ENCODE measurements at regions not wholly inside any gene's neighbourhood (a gene's known extent, or its start where the extent isn't known, plus 50 kb on each side); places are given as distances from the start of the nearest gene placed in this dataset.

DNA sequence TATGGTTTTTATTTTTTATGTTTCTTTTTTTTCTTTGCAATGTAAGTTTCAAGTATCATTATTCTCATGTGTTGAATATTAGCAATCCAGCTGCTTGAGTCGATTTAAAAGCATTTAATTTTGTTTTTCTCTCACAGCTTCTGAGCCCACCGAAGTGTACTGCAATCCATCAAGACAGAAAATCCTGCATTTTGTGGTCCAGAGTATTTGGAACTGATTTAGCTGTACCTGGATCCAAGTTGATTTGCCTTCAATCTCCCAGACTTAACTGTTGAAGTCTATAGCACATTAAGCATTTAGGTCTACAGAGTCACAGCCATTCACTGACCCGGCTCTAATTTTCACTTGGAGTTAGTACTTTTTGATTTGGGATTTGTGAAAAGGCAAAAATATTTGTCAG, 622.9 kb upstream of the ADAMTS5 start:
- H3K27me3 ChIP-seq (ENCODE audit: insufficient read depth, low read length, poor library complexity) = no peaks in the 10 kb centered on the region
- H3K4me3 ChIP-seq (ENCODE audit: low read depth in 1 of 2, low read length in 2 of 2) = no peak overlapping the region
- H3K4me2 ChIP-seq (ENCODE audit: insufficient read depth, low read length) = no peak overlapping the region
- no peaks in the 10 kb centered on the region for H3K9me3 ChIP-seq (ENCODE audit: insufficient read depth, low read length, severe bottlenecking)
- no peak overlapping the region for H3K9ac ChIP-seq (ENCODE audit: low read depth, low read length)
- TF ChIP-seq, protein P1, sequence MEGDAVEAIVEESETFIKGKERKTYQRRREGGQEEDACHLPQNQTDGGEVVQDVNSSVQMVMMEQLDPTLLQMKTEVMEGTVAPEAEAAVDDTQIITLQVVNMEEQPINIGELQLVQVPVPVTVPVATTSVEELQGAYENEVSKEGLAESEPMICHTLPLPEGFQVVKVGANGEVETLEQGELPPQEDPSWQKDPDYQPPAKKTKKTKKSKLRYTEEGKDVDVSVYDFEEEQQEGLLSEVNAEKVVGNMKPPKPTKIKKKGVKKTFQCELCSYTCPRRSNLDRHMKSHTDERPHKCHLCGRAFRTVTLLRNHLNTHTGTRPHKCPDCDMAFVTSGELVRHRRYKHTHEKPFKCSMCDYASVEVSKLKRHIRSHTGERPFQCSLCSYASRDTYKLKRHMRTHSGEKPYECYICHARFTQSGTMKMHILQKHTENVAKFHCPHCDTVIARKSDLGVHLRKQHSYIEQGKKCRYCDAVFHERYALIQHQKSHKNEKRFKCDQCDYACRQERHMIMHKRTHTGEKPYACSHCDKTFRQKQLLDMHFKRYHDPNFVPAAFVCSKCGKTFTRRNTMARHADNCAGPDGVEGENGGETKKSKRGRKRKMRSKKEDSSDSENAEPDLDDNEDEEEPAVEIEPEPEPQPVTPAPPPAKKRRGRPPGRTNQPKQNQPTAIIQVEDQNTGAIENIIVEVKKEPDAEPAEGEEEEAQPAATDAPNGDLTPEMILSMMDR (IDR thresholded peaks at IDR 0.05; ENCODE audit: borderline replicate concordance, extremely low read depth, low read length, poor library complexity, severe bottlenecking) = no peak
- no peak for TF ChIP-seq EZH2 (IDR thresholded peaks at IDR 0.05; ENCODE audit: borderline replicate concordance, low read depth, low read length, severe bottlenecking)
- H3K36me3 ChIP-seq (ENCODE audit: insufficient read depth, low read length) = no peaks in the 10 kb centered on the region
- H3K27ac ChIP-seq (ENCODE audit: low read length) = no peak overlapping the region
- H2AFZ ChIP-seq (ENCODE audit: low read depth, low read length) = no peak overlapping the region
- H4K20me1 ChIP-seq (ENCODE audit: insufficient read depth, low read length) = no peaks in the 10 kb centered on the region
- no peaks in the 10 kb centered on the region for H3K79me2 ChIP-seq (ENCODE audit: insufficient read depth, low read length)
- no peak for DNase-seq
- ATAC-seq (ENCODE audit: insufficient read depth, low read depth) = no peak
- no peaks in the 10 kb centered on the region for H3K4me1 ChIP-seq (ENCODE audit: insufficient read depth, low read length)

DNA sequence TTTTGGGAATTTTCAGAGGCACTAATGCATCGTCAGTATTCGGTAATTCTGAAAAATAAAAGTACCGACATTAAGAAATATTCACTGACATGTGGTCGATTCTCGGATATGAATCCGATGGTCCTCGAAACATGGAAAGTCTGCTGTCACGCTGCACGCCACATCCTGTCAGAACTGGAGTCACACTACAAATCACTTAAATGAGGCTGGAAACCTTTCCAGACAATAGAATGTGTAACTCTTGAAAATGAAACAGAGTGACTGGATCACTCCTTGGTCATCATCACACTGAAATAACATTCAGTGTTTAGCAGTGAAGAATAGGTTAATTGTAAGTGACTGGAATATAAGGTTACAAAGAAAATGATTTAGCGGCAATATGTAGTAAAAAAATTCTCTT, 620.1 kb upstream of the ADAMTS5 start:
- no peak overlapping the region for H3K4me3 ChIP-seq (ENCODE audit: low read depth in 1 of 2, low read length in 2 of 2)
- no peak for TF ChIP-seq EZH2 (IDR thresholded peaks at IDR 0.05; ENCODE audit: borderline replicate concordance, low read depth, low read length, severe bottlenecking)
- TF ChIP-seq, protein P1 (IDR thresholded peaks at IDR 0.05; ENCODE audit: borderline replicate concordance, extremely low read depth, low read length, poor library complexity, severe bottlenecking) = no peak
- H3K9me3 ChIP-seq (ENCODE audit: insufficient read depth, low read length, severe bottlenecking) = no peaks in the 10 kb centered on the region
- H4K20me1 ChIP-seq (ENCODE audit: insufficient read depth, low read length) = no peaks in the 10 kb centered on the region
- ATAC-seq (ENCODE audit: insufficient read depth, low read depth) (no peak), DNase-seq (no peak)
- H3K27me3 ChIP-seq (ENCODE audit: insufficient read depth, low read length, poor library complexity) = no peaks in the 10 kb centered on the region
- H3K36me3 ChIP-seq (ENCODE audit: insufficient read depth, low read length) = no peaks in the 10 kb centered on the region
- no peaks in the 10 kb centered on the region for H3K79me2 ChIP-seq (ENCODE audit: insufficient read depth, low read length)
- H3K9ac ChIP-seq (ENCODE audit: low read depth, low read length) = no peak overlapping the region
- no peak overlapping the region for H3K27ac ChIP-seq (ENCODE audit: low read length)
- no peaks in the 10 kb centered on the region for H3K4me1 ChIP-seq (ENCODE audit: insufficient read depth, low read length)
- no peak overlapping the region for H3K4me2 ChIP-seq (ENCODE audit: insufficient read depth, low read length)
- no peak overlapping the region for H2AFZ ChIP-seq (ENCODE audit: low read depth, low read length)

DNA sequence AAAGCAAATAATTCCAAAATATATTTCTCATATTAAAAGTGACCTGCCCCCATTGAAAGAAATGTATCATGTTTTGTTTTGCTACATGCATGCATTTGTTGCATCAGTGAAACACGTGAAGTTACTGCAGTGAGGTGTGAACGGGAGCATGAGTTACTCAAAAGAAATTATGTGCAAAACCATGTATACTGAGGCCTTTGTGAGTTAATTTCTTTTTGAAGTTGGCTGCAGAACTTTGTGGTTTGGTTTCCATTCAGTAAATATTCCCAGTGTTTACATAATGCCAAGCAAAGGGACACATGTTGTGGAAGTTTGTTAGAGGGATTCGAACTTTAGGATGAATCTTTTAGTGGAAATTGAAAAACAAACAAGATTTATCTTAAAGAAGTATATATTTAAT, 619.4 kb upstream of the ADAMTS5 start:
- ATAC-seq (ENCODE audit: insufficient read depth, low read depth) (no peak), DNase-seq (no peak)
- H3K27me3 ChIP-seq (ENCODE audit: insufficient read depth, low read length, poor library complexity) = no peaks in the 10 kb centered on the region
- H3K27ac ChIP-seq (ENCODE audit: low read length) = no peak overlapping the region
- no peak overlapping the region for H3K4me2 ChIP-seq (ENCODE audit: insufficient read depth, low read length)
- no peak overlapping the region for H3K9ac ChIP-seq (ENCODE audit: low read depth, low read length)
- H3K79me2 ChIP-seq (ENCODE audit: insufficient read depth, low read length) = no peaks in the 10 kb centered on the region
- H2AFZ ChIP-seq (ENCODE audit: low read depth, low read length) = no peak overlapping the region
- no peak overlapping the region for H3K4me3 ChIP-seq (ENCODE audit: low read depth in 1 of 2, low read length in 2 of 2)
- H3K4me1 ChIP-seq (ENCODE audit: insufficient read depth, low read length) = no peaks in the 10 kb centered on the region
- H4K20me1 ChIP-seq (ENCODE audit: insufficient read depth, low read length) = no peaks in the 10 kb centered on the region
- no peak for TF ChIP-seq EZH2 (IDR thresholded peaks at IDR 0.05; ENCODE audit: borderline replicate concordance, low read depth, low read length, severe bottlenecking)
- TF ChIP-seq, protein P1 (IDR thresholded peaks at IDR 0.05; ENCODE audit: borderline replicate concordance, extremely low read depth, low read length, poor library complexity, severe bottlenecking) = no peak
- no peaks in the 10 kb centered on the region for H3K9me3 ChIP-seq (ENCODE audit: insufficient read depth, low read length, severe bottlenecking)
- no peaks in the 10 kb centered on the region for H3K36me3 ChIP-seq (ENCODE audit: insufficient read depth, low read length)

DNA sequence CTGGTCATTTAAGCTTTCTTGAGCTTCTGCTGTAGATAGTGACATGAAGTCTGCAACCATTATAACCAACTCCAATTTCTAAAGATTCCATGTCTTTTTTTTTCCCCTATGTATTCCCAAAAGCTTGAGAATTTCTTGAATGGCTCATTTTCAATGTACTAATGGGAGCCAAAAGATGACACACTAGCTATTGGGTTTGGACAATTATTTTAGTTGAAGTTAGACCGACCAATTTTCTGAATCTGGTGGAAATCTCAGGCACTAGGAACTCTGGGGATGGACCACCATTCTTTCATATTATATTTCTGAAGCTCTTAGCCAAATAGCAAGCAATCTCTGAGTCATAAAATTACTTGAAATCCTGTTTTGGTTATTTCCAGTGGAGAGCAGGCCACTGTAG, 617.4 kb upstream of the ADAMTS5 start:
- ATAC-seq (ENCODE audit: insufficient read depth, low read depth) = no peak
- H3K27me3 ChIP-seq (ENCODE audit: insufficient read depth, low read length, poor library complexity) = no peaks in the 10 kb centered on the region
- H4K20me1 ChIP-seq (ENCODE audit: insufficient read depth, low read length) = no peaks in the 10 kb centered on the region
- no peak overlapping the region for H3K9ac ChIP-seq (ENCODE audit: low read depth, low read length)
- no peaks in the 10 kb centered on the region for H3K36me3 ChIP-seq (ENCODE audit: insufficient read depth, low read length)
- no peaks in the 10 kb centered on the region for H3K79me2 ChIP-seq (ENCODE audit: insufficient read depth, low read length)
- H3K9me3 ChIP-seq (ENCODE audit: insufficient read depth, low read length, severe bottlenecking) = no peaks in the 10 kb centered on the region
- TF ChIP-seq, protein P1 (IDR thresholded peaks at IDR 0.05; ENCODE audit: borderline replicate concordance, extremely low read depth, low read length, poor library complexity, severe bottlenecking) = no peak
- TF ChIP-seq EZH2 (IDR thresholded peaks at IDR 0.05; ENCODE audit: borderline replicate concordance, low read depth, low read length, severe bottlenecking) = no peak
- H3K27ac ChIP-seq (ENCODE audit: low read length) = no peak overlapping the region
- DNase-seq = no peak
- no peaks in the 10 kb centered on the region for H3K4me1 ChIP-seq (ENCODE audit: insufficient read depth, low read length)
- no peak overlapping the region for H3K4me2 ChIP-seq (ENCODE audit: insufficient read depth, low read length)
- no peak overlapping the region for H3K4me3 ChIP-seq (ENCODE audit: low read depth in 1 of 2, low read length in 2 of 2)
- no peak overlapping the region for H2AFZ ChIP-seq (ENCODE audit: low read depth, low read length)
